ENCODE measurements at regions not wholly inside any gene's neighbourhood (a gene's known extent, or its start where the extent isn't known, plus 50 kb on each side); places are given as distances from the start of the nearest gene placed in this dataset.

- no peak for TF ChIP-seq POLR2A (IDR thresholded peaks at IDR 0.05; ENCODE audit: low read length)
- no peak for TF ChIP-seq GATA1 (IDR thresholded peaks at IDR 0.05; ENCODE audit: low read depth, low read length)
Measured at GRCh38 chr4:133323670-133324069, 174.6 kb downstream of the PCDH10 start.
